ENCODE measurements at regions not wholly inside any gene's neighbourhood (a gene's known extent, or its start where the extent isn't known, plus 50 kb on each side); places are given as distances from the start of the nearest gene placed in this dataset.

GRCh38 chr2:133982256-133982655 lies 271.6 kb upstream of the MGAT5 start:
- no peak for TF ChIP-seq ZFX (IDR thresholded peaks at IDR 0.05; ENCODE audit: borderline replicate concordance)
- TF ChIP-seq CTCF (IDR thresholded peaks at IDR 0.05), result no peak
- H3K27ac ChIP-seq, result no peak overlapping the region

- TF ChIP-seq ZFX (IDR thresholded peaks at IDR 0.05; ENCODE audit: borderline replicate concordance), result no peak
- no peak for TF ChIP-seq CTCF (IDR thresholded peaks at IDR 0.05)
Measured at GRCh38 chr2:133985563-133985962, 268.3 kb upstream of the MGAT5 start.

GRCh38 chr2:133986081-133986837 lies 267.6 kb upstream of the MGAT5 start:
- TF ChIP-seq CTCF (IDR thresholded peaks at IDR 0.05) (no peak), ZFX (IDR thresholded peaks at IDR 0.05; ENCODE audit: borderline replicate concordance) (no peak)
- H3K27ac ChIP-seq, result no peak overlapping the region

More at GRCh38 chr2:133985563-133985962, 268.3 kb upstream of the MGAT5 start:
- no peak overlapping the region for H3K27ac ChIP-seq

GRCh38 chr2:133986881-133987795 lies 266.7 kb upstream of the MGAT5 start:
- H3K27ac ChIP-seq, result no peak overlapping the region
- no peak for TF ChIP-seq CTCF (IDR thresholded peaks at IDR 0.05)
- TF ChIP-seq ZFX (IDR thresholded peaks at IDR 0.05; ENCODE audit: borderline replicate concordance), result no peak

GRCh38 chr2:133988316-133988891 lies 265.5 kb upstream of the MGAT5 start:
- TF ChIP-seq CTCF (IDR thresholded peaks at IDR 0.05) (no peak), ZFX (IDR thresholded peaks at IDR 0.05; ENCODE audit: borderline replicate concordance) (no peak)
- H3K27ac ChIP-seq, result no peak overlapping the region

- no peak overlapping the region for H3K27ac ChIP-seq
- no peak for TF ChIP-seq ZFX (IDR thresholded peaks at IDR 0.05; ENCODE audit: borderline replicate concordance)
Measured at GRCh38 chr2:133991606-133992168, 262.2 kb upstream of the MGAT5 start.

DNA sequence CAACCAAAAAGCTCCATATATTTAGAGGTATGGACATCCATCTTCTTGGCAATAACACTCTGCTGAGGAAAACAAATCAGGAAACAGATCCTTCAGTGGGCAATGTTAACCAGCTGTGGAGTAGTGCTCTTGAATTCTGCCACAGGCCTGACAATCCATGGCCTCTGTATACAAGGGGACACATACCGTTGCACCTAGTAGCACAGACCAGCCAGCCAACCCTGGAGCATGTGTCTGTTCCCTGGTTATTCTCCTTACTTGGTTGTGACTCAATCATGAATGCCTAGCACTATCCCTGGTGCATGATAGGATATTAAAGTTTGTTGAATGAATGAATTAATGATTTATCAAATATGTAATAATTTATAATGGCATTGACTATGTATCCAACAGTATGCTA lies 261.4 kb upstream of the MGAT5 start:
- no peak overlapping the region for H3K27ac ChIP-seq
- TF ChIP-seq CTCF (IDR thresholded peaks at IDR 0.05) (no peak), ZFX (IDR thresholded peaks at IDR 0.05; ENCODE audit: borderline replicate concordance) (no peak)

Measured in 22Rv1 (cell line).